ENCODE measurements at regions not wholly inside any gene's neighbourhood (a gene's known extent, or its start where the extent isn't known, plus 50 kb on each side); places are given as distances from the start of the nearest gene placed in this dataset.

DNA sequence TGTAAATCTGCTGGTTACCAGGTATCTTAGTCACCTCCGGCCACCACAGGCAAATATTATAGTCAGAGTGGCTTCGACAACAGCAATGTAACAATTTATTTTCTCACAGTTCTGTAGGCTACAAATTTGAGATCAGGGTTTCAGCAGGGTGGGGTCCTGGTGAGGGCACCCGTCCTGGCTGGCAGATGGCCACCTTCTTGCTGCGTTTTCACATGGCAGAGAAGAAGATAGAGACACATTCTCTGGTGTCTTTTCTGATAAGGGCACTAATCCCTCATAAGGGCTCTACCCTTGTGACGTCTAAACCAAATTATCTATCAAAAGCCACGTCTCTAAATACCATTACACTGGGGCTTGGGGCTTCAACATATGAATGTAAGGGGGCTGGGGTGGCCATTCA lies 843.2 kb upstream of the FANCL start:
- no peak overlapping the region for H3K4me3 ChIP-seq
- H3K36me3 ChIP-seq: no peaks in the 10 kb centered on the region
- H3K9me3 ChIP-seq: no peaks in the 10 kb centered on the region
- H3K4me1 ChIP-seq: no peaks in the 10 kb centered on the region
- WGBS, 2 donors (ENCODE audit: low coverage in 1 of 2): 70% methylated on average over 6 of the region's 6 CpGs; no CpG with 5 or more reads in 1 of the 2 donors
- intact Hi-C loops (cut with DNase I; ENCODE audit: low total_unique reads) (no loop called here), in situ Hi-C loops (cut with MboI; ENCODE audit: low pct_ligation_motif_present in 1 of 4, low pct_unique_long_range_greater_than_20kb in 1 of 4, low sequenced_read_pairs in 3 of 4) (no loop called here)
- no peak for DNase-seq
- no peak overlapping the region for H3K27ac ChIP-seq
- no peaks in the 10 kb centered on the region for H3K27me3 ChIP-seq
- TF ChIP-seq, protein P1, sequence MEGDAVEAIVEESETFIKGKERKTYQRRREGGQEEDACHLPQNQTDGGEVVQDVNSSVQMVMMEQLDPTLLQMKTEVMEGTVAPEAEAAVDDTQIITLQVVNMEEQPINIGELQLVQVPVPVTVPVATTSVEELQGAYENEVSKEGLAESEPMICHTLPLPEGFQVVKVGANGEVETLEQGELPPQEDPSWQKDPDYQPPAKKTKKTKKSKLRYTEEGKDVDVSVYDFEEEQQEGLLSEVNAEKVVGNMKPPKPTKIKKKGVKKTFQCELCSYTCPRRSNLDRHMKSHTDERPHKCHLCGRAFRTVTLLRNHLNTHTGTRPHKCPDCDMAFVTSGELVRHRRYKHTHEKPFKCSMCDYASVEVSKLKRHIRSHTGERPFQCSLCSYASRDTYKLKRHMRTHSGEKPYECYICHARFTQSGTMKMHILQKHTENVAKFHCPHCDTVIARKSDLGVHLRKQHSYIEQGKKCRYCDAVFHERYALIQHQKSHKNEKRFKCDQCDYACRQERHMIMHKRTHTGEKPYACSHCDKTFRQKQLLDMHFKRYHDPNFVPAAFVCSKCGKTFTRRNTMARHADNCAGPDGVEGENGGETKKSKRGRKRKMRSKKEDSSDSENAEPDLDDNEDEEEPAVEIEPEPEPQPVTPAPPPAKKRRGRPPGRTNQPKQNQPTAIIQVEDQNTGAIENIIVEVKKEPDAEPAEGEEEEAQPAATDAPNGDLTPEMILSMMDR (IDR thresholded peaks at IDR 0.05): no peak
- TF ChIP-seq POLR2AphosphoS5 (IDR thresholded peaks at IDR 0.05) (no peak), POLR2A (IDR thresholded peaks at IDR 0.05) (no peak), EP300 (IDR thresholded peaks at IDR 0.05; ENCODE audit: low read depth) (no peak)

DNA sequence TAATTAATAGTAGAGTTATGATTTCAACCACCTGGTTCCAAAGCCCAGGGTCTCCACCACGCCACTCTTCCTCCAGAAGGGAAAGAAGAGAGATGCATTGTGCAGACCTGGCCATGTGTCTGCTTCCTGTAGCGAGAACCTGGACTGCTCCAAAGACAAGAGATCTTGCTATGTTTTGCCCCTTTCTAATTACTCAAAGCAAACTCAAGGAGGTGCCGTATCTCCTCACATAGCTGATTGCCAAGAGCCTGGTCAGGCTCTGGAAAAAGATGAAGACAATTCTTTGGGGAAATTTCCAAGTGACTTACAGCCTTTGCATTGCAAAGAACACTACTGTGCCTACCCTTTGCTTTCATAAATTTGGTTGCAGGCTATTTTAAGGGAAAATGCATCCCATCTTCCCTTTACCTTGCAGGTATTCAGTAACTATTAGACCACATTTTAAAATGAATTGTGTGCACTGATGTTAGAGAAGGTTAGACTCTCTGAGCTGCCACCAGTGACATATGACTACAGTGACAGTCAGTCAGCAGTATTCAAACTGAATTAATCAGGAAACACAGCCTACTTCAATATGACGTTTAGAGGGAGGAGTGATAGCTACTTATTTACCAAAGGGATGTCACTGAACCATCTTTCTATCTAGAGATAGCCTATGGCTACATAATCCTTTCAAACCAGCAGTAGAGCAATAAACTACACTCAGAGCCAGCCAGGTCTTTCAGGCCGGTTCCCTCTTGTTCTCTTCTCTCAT lies 842.1 kb upstream of the FANCL start:
- H3K4me1 ChIP-seq: no peaks in the 10 kb centered on the region
- TF ChIP-seq POLR2AphosphoS5 (IDR thresholded peaks at IDR 0.05) (no peak), POLR2A (IDR thresholded peaks at IDR 0.05) (no peak), EP300 (IDR thresholded peaks at IDR 0.05; ENCODE audit: low read depth) (no peak)
- TF ChIP-seq, protein P1 (IDR thresholded peaks at IDR 0.05): no peak
- DNase-seq: no peak
- 66 to 72% methylated on average over 4 to 5 of the region's 5 CpGs for WGBS, 2 donors (ENCODE audit: low coverage in 1 of 2)
- no peaks in the 10 kb centered on the region for H3K27me3 ChIP-seq
- H3K9me3 ChIP-seq: no peaks in the 10 kb centered on the region
- no peak overlapping the region for H3K4me3 ChIP-seq
- intact Hi-C loops (cut with DNase I; ENCODE audit: low total_unique reads) (no loop called here), in situ Hi-C loops (cut with MboI; ENCODE audit: low pct_ligation_motif_present in 1 of 4, low pct_unique_long_range_greater_than_20kb in 1 of 4, low sequenced_read_pairs in 3 of 4) (no loop called here)
- no peaks in the 10 kb centered on the region for H3K36me3 ChIP-seq
- H3K27ac ChIP-seq: no peak overlapping the region

DNA sequence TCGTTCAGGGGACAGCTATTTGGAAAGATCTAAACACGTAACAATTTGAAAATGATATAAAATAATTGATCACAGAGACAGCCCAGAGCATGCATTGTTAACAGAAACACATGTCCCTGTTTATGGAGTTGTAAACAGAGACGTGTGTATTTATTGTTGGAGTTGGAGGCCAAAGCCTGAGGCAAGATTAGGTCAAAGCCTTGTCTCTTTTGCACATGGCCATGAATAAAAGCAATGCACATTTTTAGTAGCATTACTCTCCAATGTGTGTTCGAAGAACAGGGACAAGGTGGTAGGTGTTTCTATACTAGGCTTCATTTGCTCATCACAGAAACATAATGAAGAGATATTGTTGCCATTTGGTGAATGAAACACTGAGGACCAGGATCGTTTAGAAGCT lies 841.5 kb upstream of the FANCL start:
- Histone ChIP-seq H3K9me3 (no peaks in the 10 kb centered on the region), H3K27me3 (no peaks in the 10 kb centered on the region), H3K4me1 (no peaks in the 10 kb centered on the region), H3K27ac (no peak overlapping the region), H3K36me3 (no peaks in the 10 kb centered on the region), H3K4me3 (no peak overlapping the region)
- intact Hi-C loops (cut with DNase I; ENCODE audit: low total_unique reads): no loop called here
- in situ Hi-C loops (cut with MboI; ENCODE audit: low pct_ligation_motif_present in 1 of 4, low pct_unique_long_range_greater_than_20kb in 1 of 4, low sequenced_read_pairs in 3 of 4): no loop called here
- TF ChIP-seq POLR2A (IDR thresholded peaks at IDR 0.05) (no peak), POLR2AphosphoS5 (IDR thresholded peaks at IDR 0.05) (no peak), EP300 (IDR thresholded peaks at IDR 0.05; ENCODE audit: low read depth) (no peak)
- TF ChIP-seq, protein P1 (IDR thresholded peaks at IDR 0.05): no peak
- no peak for DNase-seq
- 55 to 68% methylated on average over 5 of the region's 5 CpGs for WGBS, 2 donors (ENCODE audit: low coverage in 1 of 2)

DNA sequence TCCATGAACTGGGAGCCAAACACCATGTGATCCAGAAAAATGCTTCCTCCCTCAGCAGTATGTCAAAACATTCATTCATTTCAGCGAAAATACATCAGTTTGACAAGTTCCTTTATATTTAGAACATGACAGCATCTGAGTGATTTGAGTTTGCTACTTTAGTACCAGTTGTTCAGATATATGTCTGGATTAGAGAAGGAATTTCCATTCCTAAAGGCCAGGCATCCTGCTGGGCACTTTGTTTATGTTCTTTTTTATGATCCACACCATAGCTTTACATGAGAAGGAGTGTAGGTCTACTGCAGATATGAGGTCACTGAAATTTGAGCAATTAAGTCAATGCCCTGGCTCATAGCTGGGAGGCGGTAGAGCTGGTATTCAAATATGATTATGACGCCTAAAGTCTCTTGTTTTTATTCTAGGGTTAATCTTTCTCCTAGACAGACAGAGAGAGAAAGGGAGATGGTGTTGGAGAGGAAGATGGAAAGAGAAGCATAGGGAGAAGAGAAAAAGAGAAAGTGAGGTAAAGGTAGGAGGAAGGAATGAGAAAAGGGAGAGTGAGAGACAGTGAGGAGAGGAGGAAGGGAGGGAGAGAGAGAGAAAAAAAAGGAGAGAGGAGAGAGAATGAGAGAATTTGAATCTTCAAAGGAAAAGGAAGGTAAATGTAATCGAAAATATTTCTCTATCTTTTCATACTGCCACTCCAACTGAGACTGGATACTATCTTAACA lies 839.5 kb upstream of the FANCL start:
- H3K4me1 ChIP-seq: no peaks in the 10 kb centered on the region
- intact Hi-C loops (cut with DNase I; ENCODE audit: low total_unique reads) (no loop called here), in situ Hi-C loops (cut with MboI; ENCODE audit: low pct_ligation_motif_present in 1 of 4, low pct_unique_long_range_greater_than_20kb in 1 of 4, low sequenced_read_pairs in 3 of 4) (no loop called here)
- H3K27me3 ChIP-seq: no peaks in the 10 kb centered on the region
- no peak for DNase-seq
- TF ChIP-seq EP300 (IDR thresholded peaks at IDR 0.05; ENCODE audit: low read depth) (no peak), POLR2AphosphoS5 (IDR thresholded peaks at IDR 0.05) (no peak), POLR2A (IDR thresholded peaks at IDR 0.05) (no peak)
- TF ChIP-seq, protein P1 (IDR thresholded peaks at IDR 0.05): no peak
- H3K36me3 ChIP-seq: no peaks in the 10 kb centered on the region
- WGBS, 2 donors (ENCODE audit: low coverage in 1 of 2): 73 to 78% methylated on average over 3 to 4 of the region's 4 CpGs
- H3K27ac ChIP-seq: no peak overlapping the region
- no peak overlapping the region for H3K4me3 ChIP-seq
- no peaks in the 10 kb centered on the region for H3K9me3 ChIP-seq

All from transverse colon (tissue), 4 donors.